RWPE1 (cell line): ENCODE measurements at regions not wholly inside any gene's neighbourhood (a gene's known extent, or its start where the extent isn't known, plus 50 kb on each side); places are given as distances from the start of the nearest gene placed in this dataset.

Experiments used
- CTCF ChIA-PET: fragments of 350-600 bp; sonication (Branson Sonifier 250); formaldehyde crosslinking; extraction: SDS; loops from one replicate; lab custom pipeline; 2021; lab: Yijun Ruan, JAX
- POLR2A ChIA-PET: fragments of 400-600 bp; formaldehyde crosslinking; extraction: SDS; loops from one replicate; lab custom pipeline; 2020; ENCODE audit warnings: antibody characterized with exemption; ENCODE audit not compliant: low non-redundant PET; lab: Yijun Ruan, JAX
- DNase-seq: peaks from one replicate; pipeline ENCODE4 v3.0.0; 2012; ENCODE audit warnings: low spot score
- H3K27ac ChIP-seq: fragments of 450-650 bp; 2 replicates; pipeline ENCODE4 v1.5.1; 2017
- TF ChIP-seq, protein P1 (sequence below): fragments of 450-650 bp; conservative IDR thresholded peaks from 2 replicates; pipeline ENCODE4 v1.5.1; 2017; ENCODE audit warnings: low read depth, mild to moderate bottlenecking

DNA sequence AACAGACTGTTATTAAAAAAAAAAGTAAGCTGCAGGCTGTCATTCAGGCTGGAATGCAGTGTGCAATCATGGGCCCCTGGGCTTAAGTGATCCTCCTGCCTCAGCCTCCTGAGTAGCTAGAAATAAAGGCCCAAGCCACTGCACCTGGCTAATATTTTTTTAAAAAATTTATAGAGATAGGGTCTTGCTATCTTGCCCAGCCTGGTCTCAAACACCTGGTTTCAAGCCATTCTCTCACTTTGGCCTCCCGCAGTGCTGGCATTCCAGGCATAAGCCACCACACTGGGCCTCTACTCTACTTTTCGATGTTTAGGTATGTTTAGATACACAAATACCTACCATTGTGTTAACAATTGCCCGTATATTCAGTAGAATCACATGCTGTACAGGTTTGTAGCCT, 270.4 kb upstream of the PRKCQ start:
- H3K27ac ChIP-seq: no peak overlapping the region
- TF ChIP-seq, protein P1, sequence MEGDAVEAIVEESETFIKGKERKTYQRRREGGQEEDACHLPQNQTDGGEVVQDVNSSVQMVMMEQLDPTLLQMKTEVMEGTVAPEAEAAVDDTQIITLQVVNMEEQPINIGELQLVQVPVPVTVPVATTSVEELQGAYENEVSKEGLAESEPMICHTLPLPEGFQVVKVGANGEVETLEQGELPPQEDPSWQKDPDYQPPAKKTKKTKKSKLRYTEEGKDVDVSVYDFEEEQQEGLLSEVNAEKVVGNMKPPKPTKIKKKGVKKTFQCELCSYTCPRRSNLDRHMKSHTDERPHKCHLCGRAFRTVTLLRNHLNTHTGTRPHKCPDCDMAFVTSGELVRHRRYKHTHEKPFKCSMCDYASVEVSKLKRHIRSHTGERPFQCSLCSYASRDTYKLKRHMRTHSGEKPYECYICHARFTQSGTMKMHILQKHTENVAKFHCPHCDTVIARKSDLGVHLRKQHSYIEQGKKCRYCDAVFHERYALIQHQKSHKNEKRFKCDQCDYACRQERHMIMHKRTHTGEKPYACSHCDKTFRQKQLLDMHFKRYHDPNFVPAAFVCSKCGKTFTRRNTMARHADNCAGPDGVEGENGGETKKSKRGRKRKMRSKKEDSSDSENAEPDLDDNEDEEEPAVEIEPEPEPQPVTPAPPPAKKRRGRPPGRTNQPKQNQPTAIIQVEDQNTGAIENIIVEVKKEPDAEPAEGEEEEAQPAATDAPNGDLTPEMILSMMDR: no peak
- DNase-seq: no peak
- ChIA-PET POLR2A (no interaction called here), CTCF (no interaction called here)

DNA sequence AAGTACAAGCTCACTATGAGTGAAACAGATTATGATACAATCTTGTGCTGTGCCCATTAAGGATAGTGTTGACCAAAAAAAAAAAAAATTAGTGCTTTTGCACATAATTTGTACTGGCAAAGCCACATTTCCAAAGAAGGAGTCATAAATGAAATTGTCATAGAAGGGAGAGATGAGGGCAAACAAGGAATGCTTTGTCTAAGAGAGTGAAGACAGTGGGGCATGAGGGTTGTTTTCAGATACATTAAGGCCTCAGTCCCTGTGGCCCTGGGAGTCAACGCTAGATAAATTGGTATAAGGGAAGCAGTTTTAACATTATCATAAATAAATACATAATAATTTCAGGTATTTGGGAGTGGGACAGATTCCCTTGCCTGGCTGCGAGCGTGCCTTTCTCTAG, 267.5 kb upstream of the PRKCQ start:
- H3K27ac ChIP-seq: no peak overlapping the region
- TF ChIP-seq, protein P1: no peak
- POLR2A ChIA-PET: no interaction called here
- DNase-seq: no peak
- CTCF ChIA-PET: interaction anchor here (0.6 kb wide), 1 partner anchor 700 kb away, joined by 3 read pairs; no protein-coding TSS in a partner anchor

DNA sequence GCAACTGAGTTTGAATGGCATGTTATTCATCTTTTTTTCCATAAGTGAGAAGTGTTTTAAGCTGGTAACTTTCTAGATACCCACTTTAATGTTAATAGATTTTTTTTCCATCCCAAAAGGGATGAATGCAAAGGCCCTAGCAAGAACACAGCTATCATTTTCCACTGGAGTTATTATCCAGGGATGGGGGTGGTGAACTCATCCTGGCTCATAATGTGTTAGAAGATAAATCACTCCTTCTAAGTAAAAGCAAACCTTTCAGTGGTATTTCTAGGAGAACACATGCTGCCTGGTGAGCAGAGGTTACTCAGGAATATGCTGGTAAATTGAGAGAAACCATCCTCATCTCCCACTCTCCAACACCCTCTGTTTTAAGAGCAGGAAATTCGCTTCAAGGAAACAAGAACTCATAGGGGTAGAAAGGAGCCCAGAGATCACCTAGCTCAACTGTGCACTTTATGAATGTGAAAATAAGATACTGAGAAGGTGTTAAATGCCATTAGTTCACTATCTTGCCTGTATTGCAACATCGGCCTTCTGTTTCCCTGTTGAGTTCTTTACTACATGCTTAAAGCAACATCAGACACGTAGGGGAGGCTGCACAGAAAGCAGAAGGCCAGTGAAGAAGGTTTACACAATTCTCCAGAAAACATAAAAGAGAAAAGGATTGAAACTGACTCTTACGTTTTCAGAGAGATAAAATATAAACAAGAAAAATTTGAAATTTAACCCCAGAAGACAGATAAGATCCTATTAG, 264.0 kb upstream of the PRKCQ start:
- no peak overlapping the region for H3K27ac ChIP-seq
- POLR2A ChIA-PET: no interaction called here
- CTCF ChIA-PET: interaction anchor here (0.6 kb wide), 2 partner anchors 13 to 307 kb away, joined by 3 to 5 read pairs; no protein-coding TSS in a partner anchor
- no peak for DNase-seq
- TF ChIP-seq, protein P1: no peak

DNA sequence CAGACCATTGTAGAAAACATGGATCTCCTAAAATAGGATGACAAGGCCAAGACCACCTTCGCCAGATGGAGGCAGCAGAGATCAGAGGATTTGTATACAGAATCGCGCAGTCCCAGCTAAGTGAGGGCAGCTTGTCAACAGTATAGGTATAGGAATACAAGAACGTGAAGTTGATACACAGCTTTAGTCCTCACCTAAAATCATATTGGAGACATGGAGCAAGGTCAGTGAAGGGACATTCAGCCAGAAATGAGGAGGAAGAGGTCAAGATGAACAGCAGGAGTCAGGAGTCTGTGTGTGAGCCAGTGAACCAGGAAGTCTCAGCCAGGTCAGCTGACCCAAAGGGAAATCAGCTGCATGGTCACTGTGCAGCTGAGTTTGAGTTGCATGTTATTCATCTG, 263.4 kb upstream of the PRKCQ start:
- H3K27ac ChIP-seq: no peak overlapping the region
- TF ChIP-seq, protein P1: no peak
- ChIA-PET POLR2A (no interaction called here), CTCF (interaction anchor here (0.6 to 1.2 kb wide), 2 partner anchors 12 to 81 kb away, joined by 3 to 5 read pairs; no protein-coding TSS in a partner anchor)
- DNase-seq: no peak

DNA sequence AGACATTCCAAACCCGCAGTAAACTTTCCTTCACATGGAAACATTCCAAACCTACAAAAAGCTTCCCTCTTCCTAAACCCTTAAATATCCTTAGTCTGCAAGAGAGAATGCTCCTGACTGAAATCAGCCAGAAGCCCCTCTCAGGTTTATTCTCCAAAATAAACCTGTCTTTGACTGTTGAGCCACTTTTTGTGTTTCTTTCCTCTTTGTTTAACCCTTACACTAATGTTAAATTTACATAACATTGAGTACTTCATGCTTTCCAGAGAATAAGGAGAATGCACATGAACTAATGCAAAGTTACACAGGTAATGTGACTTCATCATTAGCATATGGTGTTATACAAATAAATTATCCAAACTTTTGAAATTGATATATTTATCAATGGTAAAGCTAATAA, 262.6 kb upstream of the PRKCQ start:
- TF ChIP-seq, protein P1: no peak
- ChIA-PET POLR2A (no interaction called here), CTCF (interaction anchor here (1.2 kb wide), 1 partner anchor 82 kb away, joined by 3 read pairs; no protein-coding TSS in a partner anchor)

DNA sequence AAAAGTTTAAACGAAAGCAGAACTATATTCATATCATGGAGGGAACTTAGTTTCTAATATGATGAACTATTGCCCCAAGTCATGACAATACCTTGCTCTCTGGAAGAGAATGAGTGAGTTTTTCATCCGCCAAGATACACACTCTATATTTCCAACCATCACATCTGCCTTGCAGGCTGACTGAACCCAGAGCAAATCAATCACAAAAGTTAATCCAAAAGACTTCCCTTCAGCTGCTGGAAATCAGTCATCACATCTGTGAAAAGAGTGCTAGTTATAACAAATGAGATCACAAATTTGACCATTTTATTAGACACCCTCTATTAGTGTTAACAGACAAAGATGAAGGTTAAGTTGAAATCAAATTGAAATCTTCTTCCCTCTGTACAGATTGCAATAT, 261.7 kb upstream of the PRKCQ start:
- DNase-seq: no peak
- CTCF ChIA-PET: no interaction called here
- TF ChIP-seq, protein P1: no peak
- POLR2A ChIA-PET: no interaction called here
- no peak overlapping the region for H3K27ac ChIP-seq

More for the DNA sequence above, 262.6 kb upstream of the PRKCQ start:
- no peak for DNase-seq
- H3K27ac ChIP-seq: no peak overlapping the region
